ENCODE measurements at regions not wholly inside any gene's neighbourhood (a gene's known extent, or its start where the extent isn't known, plus 50 kb on each side); places are given as distances from the start of the nearest gene placed in this dataset.

- no peak for TF ChIP-seq CTCF (IDR thresholded peaks at IDR 0.05; ENCODE audit: low read depth, low read length, poor library complexity, severe bottlenecking)
- no peak for TF ChIP-seq EZH2phosphoT487 (IDR thresholded peaks at IDR 0.05; ENCODE audit: borderline replicate concordance, low read length)
These were observed 112.9 kb upstream of the RAB3GAP2 start for GRCh38 chr1:220385158-220385557.

Data from DOHH2 (cell line).